Pancreas (tissue), 10 donors: ENCODE measurements at regions not wholly inside any gene's neighbourhood (a gene's known extent, or its start where the extent isn't known, plus 50 kb on each side); places are given as distances from the start of the nearest gene placed in this dataset.
A peak's percentile ranks its signal among the peaks of the same experiment; 100 is the strongest.

Experiments
- ATAC-seq, 4 donors: fragments of 200-7000 bp; cut with Tn5 transposase; one replicate each; pipeline versions ENCODE4 v1.8.0 to v1.9.1; 2020; ENCODE audit warnings: mild to moderate bottlenecking in 4 of 4, moderate library complexity in 4 of 4
- DNase-seq, 6 donors: peaks; one replicate each; pipeline ENCODE4 v3.0.0-alpha.2; 2020
- FAIRE-seq: peaks from 2 replicates; lab custom pipeline; 2012; peaks lifted over from hg19 to GRCh38; lab: Jason Lieb, UNC
- H3K27ac ChIP-seq, 4 donors: fragments of 200-600 bp; sonication (generic); 1 replicate in 3 of 4; 2 replicates in 1 of 4; pipeline versions ENCODE4 v1.5.0 to v1.8.0; 2020
- H3K27me3 ChIP-seq, 4 donors: fragments of 200-600 bp; one replicate each; pipeline ENCODE4 v1.8.0; 2021
- H3K36me3 ChIP-seq, 3 donors: fragments of 200-600 bp; sonication (generic) in 1 of 3; one replicate each; pipeline versions ENCODE4 v1.5.0 to v1.8.0; 2020 to 2021
- H3K4me1 ChIP-seq, 3 donors: fragments of 200-600 bp; one replicate each; pipeline ENCODE4 v1.8.0; 2021
- H3K4me3 ChIP-seq, 4 donors: fragments of 200-600 bp; sonication (generic) in 2 of 4; one replicate each; pipeline versions ENCODE4 v1.5.0 to v1.8.0; 2020 to 2021
- H3K9me3 ChIP-seq, 4 donors: fragments of 200-600 bp; one replicate each; pipeline ENCODE4 v1.8.0; 2021
- WGBS, 2 donors: extraction: QIAGEN DNeasy Blood & Tissue Kit; methylation state at CpG; one replicate each; pipeline ENCODE4 v1.1.7; 2013; 5-methylcytosine and 5-hydroxymethylcytosine counted together
- intact Hi-C, 3 donors: fragments of 100-400 bp; cut with DNase I; formaldehyde crosslinking; loops; one replicate each; pipeline versions ENCODE4 v1.11.1 to v1.14.2; 2022
- TF ChIP-seq, protein P1 (sequence below), 4 donors: fragments of 200-600 bp; sonication (generic) in 3 of 4; IDR thresholded peaks; one replicate each; pipeline versions ENCODE4 v1.5.0 to v1.8.0; 2021; ENCODE audit warnings: antibody characterized with exemption in 4 of 4
- donor health status: healthy with polysubstance abuse.
- donor health status: DM: no; HTN: no; CAD: no; lungs with moderate emphysema.
- donor health status: DM: no; HTN: no; CAD: no.
- donor health status: control.
- donor health status: control.
- donor health status: Bipolar disorder and iron deficiency.
- donor health status: DM: yes; HTN: yes; CAD: no.
- donor health status: DM: no; HTN: no; CAD: no.
- donor health status: DM: no; HTN: no; CAD: no.
- donor health status: DM: yes; HTN: yes; CAD: no.

DNA sequence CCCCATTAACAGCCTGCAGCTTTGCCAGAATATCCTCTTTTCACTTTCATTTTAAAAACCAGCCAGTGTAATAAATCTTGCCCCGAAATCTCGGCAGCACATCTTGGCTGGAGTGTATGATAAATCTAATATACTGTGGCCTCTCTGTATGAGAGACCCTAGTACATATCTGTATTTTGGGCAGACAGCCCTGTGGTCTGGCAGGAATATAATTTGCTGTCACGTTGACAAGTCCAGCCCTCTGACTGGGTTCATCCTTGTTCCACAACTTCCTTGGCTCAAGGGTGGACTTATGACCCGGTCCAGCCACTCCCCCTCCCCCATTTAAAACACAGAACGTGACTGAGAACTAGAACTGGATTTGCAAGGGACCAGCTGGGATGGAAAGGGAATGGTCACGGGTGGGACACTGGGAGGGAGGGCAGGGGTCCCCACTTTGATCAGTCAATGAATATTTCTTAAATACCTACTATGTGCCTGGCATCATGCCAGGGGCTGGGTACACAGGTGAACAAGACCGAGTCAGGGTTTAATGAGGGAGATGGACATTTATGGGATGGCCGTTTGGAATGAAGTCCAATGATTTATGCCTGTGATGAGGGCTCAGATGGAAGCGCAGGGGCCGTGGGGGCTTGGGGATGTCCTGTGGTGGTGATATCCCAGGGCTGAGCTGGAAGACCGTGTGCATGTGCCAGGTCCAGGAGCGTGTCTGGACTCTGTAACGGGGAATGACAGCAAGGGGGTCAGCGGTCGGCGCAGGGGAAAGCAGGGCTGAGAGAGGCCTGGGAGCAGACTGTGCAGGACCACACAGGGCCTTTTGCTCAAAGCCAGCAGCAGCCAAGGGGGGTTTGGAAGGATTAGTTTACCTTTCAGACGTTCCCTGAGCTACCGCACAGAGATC lies 190.5 kb downstream of the PHETA1 start:
- Histone ChIP-seq H3K36me3 (no peaks in the 10 kb centered on the region), H3K27ac (no peak overlapping the region), H3K4me1 (no peaks in the 10 kb centered on the region), H3K9me3 (no peaks in the 10 kb centered on the region), H3K27me3 (no peaks in the 10 kb centered on the region), H3K4me3 (no peak overlapping the region)
- no peak for ATAC-seq
- 45 to 48% methylated on average over 18 of the region's 18 CpGs for WGBS, 2 donors
- DNase-seq = no peak
- no peak for FAIRE-seq
- TF ChIP-seq, protein P1, sequence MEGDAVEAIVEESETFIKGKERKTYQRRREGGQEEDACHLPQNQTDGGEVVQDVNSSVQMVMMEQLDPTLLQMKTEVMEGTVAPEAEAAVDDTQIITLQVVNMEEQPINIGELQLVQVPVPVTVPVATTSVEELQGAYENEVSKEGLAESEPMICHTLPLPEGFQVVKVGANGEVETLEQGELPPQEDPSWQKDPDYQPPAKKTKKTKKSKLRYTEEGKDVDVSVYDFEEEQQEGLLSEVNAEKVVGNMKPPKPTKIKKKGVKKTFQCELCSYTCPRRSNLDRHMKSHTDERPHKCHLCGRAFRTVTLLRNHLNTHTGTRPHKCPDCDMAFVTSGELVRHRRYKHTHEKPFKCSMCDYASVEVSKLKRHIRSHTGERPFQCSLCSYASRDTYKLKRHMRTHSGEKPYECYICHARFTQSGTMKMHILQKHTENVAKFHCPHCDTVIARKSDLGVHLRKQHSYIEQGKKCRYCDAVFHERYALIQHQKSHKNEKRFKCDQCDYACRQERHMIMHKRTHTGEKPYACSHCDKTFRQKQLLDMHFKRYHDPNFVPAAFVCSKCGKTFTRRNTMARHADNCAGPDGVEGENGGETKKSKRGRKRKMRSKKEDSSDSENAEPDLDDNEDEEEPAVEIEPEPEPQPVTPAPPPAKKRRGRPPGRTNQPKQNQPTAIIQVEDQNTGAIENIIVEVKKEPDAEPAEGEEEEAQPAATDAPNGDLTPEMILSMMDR (IDR thresholded peaks at IDR 0.05) = no peak
- intact Hi-C loops = no loop called here

DNA sequence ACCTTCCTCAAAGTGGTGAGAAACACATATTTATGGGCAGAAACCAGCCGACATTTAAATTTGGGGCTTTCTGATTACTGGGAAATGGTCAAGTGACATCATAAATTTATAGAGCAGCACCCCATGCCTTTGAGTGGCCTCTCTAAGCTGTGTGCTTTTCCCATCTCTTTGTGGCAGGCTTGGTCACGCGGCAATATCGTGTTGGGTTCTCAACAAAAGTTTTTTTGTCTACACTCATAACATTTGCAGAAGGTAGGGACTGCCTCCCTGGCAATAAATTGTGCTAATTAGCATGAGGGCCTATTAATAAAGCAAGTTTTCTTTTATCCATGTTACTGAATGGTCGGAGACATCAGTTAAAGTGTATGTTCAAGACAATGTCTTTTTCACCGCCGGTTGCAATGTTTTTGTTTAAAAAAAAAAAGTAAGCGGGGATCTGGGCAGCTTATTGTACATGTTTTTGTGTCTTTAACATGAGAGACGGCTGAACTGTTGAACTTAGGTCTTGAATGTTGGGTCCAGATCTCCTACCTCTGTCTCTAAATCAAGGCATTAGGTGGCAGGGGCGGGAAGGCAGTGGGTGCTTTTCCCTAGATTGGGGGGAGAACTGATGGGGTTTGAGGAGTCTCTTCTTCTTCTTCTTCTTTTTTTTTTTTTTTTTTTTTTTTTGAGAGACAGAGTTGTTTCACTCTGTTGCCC lies 193.3 kb downstream of the PHETA1 start:
- intact Hi-C loops = no loop called here
- no peaks in the 10 kb centered on the region for H3K36me3 ChIP-seq
- no peaks in the 10 kb centered on the region for H3K9me3 ChIP-seq
- DNase-seq = no peak
- no peaks in the 10 kb centered on the region for H3K27me3 ChIP-seq
- no peak for ATAC-seq
- TF ChIP-seq, protein P1 (IDR thresholded peaks at IDR 0.05) = no peak
- H3K27ac ChIP-seq = no peak overlapping the region
- no peak overlapping the region for H3K4me3 ChIP-seq
- no peaks in the 10 kb centered on the region for H3K4me1 ChIP-seq
- no peak for FAIRE-seq
- WGBS, 2 donors = 57 to 60% methylated on average over 10 of the region's 10 CpGs

DNA sequence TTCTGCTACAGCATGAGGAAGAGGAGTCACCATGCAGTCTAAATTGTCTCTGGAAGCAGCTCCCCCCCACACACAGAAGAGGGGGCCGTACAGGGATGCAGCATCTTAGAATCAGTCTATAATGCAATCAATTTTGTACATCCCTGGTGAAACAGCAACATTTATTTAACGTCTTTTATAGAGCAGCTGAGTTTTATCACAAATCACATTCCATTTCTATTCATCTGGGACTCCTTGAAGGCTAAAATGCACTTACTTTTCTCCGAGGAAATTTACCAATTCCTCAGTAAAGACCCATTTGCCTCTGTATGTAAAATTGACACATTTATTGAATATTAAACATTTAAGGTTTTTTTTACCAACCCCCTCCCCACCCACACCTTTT lies 193.9 kb downstream of the PHETA1 start:
- ATAC-seq (no peak), FAIRE-seq (no peak), DNase-seq (no peak)
- H3K4me3 ChIP-seq = no peak overlapping the region
- TF ChIP-seq, protein P1 (IDR thresholded peaks at IDR 0.05) = no peak
- H3K27ac ChIP-seq = no peak overlapping the region
- H3K27me3 ChIP-seq = no peaks in the 10 kb centered on the region
- intact Hi-C loops = no loop called here
- H3K36me3 ChIP-seq = no peaks in the 10 kb centered on the region
- no peaks in the 10 kb centered on the region for H3K4me1 ChIP-seq
- 23 to 28% methylated on average over 3 of the region's 3 CpGs for WGBS, 2 donors
- H3K9me3 ChIP-seq = no peaks in the 10 kb centered on the region

DNA sequence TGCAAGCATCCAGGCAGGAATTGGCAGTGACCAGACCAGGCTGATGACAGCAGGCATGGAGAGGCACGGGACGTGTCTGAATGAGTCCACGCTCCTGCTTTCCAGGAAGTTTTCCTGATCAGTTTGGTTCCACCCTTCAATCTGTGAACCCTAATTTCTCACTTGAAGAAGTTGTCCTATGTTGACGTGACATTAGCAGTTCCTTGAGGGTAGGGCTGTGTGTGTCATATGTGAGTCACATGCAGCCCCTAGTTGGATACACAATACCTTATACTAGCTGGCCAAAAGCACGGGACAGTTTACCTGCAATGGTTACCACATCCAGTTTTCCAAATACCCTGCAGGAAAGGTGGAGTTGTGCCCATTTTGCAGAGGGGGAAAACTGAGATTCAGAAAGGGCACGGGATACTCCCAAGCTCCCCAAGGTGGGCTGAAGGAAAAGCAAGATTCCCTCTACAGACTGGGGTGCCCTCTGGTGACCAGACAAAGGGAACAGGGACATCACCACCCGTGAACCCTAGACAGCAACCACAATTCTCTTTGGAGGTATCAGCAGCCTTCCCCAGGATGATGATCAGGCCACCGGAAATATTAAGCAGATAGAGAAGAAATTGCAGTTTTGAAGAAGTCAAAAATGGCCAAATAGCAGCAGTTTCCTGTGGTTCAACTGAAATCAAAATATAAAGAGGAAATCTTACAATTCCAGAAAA lies 194.5 kb downstream of the PHETA1 start:
- Histone ChIP-seq H3K4me1 (no peaks in the 10 kb centered on the region), H3K4me3 (no peak overlapping the region), H3K27ac (no peak overlapping the region), H3K9me3 (no peaks in the 10 kb centered on the region), H3K36me3 (no peaks in the 10 kb centered on the region), H3K27me3 (no peaks in the 10 kb centered on the region)
- intact Hi-C loops = no loop called here
- FAIRE-seq = no peak
- DNase-seq = no peak
- 60 to 61% methylated on average over 8 of the region's 8 CpGs for WGBS, 2 donors
- TF ChIP-seq, protein P1 (IDR thresholded peaks at IDR 0.05) = no peak
- peak in 1 of 4 donors; percentile 62 for ATAC-seq
